PFSK-1 (cell line): ENCODE measurements at regions not wholly inside any gene's neighbourhood (a gene's known extent, or its start where the extent isn't known, plus 50 kb on each side); places are given as distances from the start of the nearest gene placed in this dataset.

Source experiments
- POLR2AphosphoS5 ChIP-seq: IDR thresholded peaks from 2 replicates; pipeline ENCODE4 v1.6.1; 2012; ENCODE audit warnings: low read depth, mild to moderate bottlenecking, control low read depth, low read length, moderate library complexity
- SIN3A ChIP-seq: IDR thresholded peaks from 2 replicates; pipeline ENCODE4 v1.6.1; 2012; ENCODE audit warnings: mild to moderate bottlenecking, low read length, moderate library complexity, borderline replicate concordance; ENCODE audit not compliant: insufficient read depth
- TAF1 ChIP-seq: IDR thresholded peaks from 2 replicates; pipeline ENCODE4 v1.6.1; 2012; ENCODE audit warnings: low read length, control low read depth, borderline replicate concordance; ENCODE audit not compliant: insufficient read depth

GRCh38 chr12:111038941-111039340 is 118.6 kb upstream of the MYL2 start:
- no peak for TF ChIP-seq POLR2AphosphoS5
- TF ChIP-seq SIN3A, result no peak
- no peak for TF ChIP-seq TAF1
